GM18870 (cell line): ENCODE measurements at regions not wholly inside any gene's neighbourhood (a gene's known extent, or its start where the extent isn't known, plus 50 kb on each side); places are given as distances from the start of the nearest gene placed in this dataset.

Source experiments
- ATAC-seq: cut with Tn5 transposase; IDR thresholded peaks from one replicate; pipeline ENCODE4 v1.9.1; 2021; ENCODE audit warnings: moderate library complexity; ENCODE audit not compliant: unreplicated experiment

- no peak for ATAC-seq
These were observed 451.4 kb downstream of the WDR72 start for GRCh38 chr15:53307952-53308624.

GRCh38 chr15:53305554-53305953, 453.9 kb downstream of the WDR72 start:
- ATAC-seq: no peak

DNA sequence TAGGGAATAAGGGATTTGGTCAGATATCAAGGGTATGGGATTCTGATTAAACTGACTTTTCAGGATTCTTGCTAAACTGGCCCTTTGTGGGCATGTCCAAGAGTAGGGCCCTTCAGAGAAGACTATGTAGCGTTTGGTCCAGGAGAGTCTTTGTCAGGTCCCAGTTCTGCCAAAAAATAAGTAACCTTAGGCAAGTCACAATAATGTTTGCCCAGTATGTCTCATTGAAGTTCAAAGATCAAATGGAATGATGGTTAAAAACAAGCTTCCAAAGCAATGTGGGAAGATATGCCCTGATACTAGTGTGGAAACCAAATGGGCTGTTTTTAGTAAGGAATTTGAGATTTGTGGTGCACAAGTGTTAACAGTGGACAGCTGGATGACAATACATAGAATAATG, 454.4 kb downstream of the WDR72 start:
- no peak for ATAC-seq

GRCh38 chr15:53297828-53298227, 461.6 kb downstream of the WDR72 start:
- ATAC-seq: no peak

GRCh38 chr15:53296603-53297002, 462.9 kb downstream of the WDR72 start:
- no peak for ATAC-seq

GRCh38 chr15:53295574-53295973, 463.9 kb downstream of the WDR72 start:
- ATAC-seq: no peak

- no peak for ATAC-seq
These were observed 470.9 kb downstream of the WDR72 start for GRCh38 chr15:53288542-53288941.

GRCh38 chr15:53274630-53275029, 484.5 kb upstream of the ONECUT1 start:
- no peak for ATAC-seq

GRCh38 chr15:53272116-53272515, 482.0 kb upstream of the ONECUT1 start:
- no peak for ATAC-seq

DNA sequence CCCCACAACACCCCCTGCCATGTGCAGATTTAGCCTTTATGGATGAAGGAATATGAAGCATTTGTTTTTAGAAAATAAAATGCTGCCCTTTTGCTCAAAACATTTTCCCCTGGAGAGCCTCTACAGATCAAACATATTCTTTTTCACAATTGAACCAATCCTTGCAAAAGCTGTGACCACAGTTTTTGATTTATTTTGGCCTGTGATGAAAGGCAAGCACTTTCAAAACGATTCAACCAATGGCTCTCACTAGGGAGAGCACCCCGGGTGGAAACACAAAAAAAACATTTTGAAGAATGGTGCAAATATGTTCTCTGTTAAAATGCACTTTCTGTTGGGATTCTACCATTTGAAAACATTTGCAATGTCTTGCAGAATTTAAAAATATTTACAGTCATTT, 476.0 kb upstream of the ONECUT1 start:
- no peak for ATAC-seq

GRCh38 chr15:53260647-53261046, 470.5 kb upstream of the ONECUT1 start:
- ATAC-seq: no peak

GRCh38 chr15:53256457-53256856, 466.3 kb upstream of the ONECUT1 start:
- ATAC-seq: no peak

- ATAC-seq: no peak
These were observed 465.9 kb upstream of the ONECUT1 start for GRCh38 chr15:53256043-53256442.

- no peak for ATAC-seq
These were observed 461.9 kb upstream of the ONECUT1 start for GRCh38 chr15:53251996-53252395.

DNA sequence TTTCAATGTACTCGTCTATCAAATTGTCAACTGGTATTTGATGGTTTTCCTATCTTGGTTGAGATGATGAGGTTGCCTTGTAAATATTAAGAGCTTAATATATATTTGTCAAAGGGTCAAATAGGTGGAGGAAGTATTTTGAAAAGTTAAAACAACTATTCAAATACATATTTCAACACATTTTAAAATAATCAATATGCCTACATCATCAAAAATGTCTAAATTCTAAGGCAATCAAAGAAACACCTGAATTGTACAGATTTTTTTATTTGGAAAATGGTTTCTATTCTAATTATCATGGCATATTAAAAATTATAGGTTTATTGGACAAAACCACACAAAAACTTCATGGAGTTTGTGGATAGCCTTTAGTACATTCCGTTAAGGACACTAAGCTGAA, 461.4 kb upstream of the ONECUT1 start:
- ATAC-seq: no peak

GRCh38 chr15:53247041-53247708, 457.0 kb upstream of the ONECUT1 start:
- ATAC-seq: no peak

- ATAC-seq: no peak
These were observed 456.3 kb upstream of the ONECUT1 start for GRCh38 chr15:53246404-53246803.

- ATAC-seq: no peak
These were observed 443.7 kb upstream of the ONECUT1 start for GRCh38 chr15:53233801-53234200.

DNA sequence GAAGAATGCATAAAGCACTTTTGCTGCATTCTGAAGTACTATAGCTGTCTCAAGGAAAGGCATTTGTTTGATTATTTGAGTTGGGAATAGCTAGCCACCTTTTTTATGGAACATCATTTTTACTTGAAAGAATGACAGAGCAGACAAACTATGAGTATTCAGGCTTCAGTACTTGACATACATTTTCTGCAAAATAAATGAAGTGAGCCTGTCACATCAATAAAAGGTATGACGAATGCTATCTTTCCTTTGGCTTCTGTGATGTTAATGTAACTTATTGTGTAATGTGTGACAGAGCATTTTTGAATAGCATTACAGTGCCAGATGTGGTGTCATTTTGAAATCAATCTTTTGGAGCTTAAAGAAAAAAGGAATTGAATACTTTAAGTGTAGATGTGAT, 440.3 kb upstream of the ONECUT1 start:
- ATAC-seq: no peak

GRCh38 chr15:53226559-53226958, 436.4 kb upstream of the ONECUT1 start:
- no peak for ATAC-seq

DNA sequence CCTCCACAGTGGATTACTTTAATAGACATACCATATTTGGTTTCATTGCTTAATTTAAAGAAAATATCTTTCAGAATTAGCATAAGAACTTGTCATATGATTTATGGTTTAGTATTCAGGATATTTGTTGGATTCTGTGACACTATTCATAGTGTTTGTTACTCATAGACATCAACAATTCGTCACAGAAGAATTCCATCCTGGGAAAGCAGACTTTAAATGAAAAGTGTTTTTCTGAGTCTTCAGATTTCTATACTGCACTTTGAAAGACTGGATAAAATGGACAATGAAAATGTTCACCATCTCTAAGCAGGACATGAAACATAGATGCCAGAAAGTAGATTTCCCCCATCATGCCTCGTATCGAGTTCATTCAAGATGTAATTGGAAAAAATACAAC, 435.6 kb upstream of the ONECUT1 start:
- no peak for ATAC-seq

DNA sequence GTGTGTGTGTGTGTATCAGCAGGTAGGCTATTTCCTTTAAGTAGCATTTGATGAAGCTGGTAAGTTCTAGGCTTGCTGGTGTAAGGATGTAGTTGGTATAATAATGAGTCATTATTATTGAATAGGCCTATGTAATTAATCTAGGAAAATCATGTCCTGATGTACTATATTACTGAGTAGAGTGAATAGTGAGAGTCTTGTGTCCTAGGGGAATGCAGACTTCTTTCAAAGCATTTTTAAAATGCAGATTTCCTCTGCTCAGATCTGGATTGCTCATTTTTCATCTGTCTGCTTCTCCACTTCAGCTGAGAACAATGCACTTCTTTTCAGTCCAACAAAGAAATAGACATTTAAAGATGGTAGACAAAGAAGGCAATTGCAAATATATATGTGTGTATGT, 434.2 kb upstream of the ONECUT1 start:
- ATAC-seq: no peak

DNA sequence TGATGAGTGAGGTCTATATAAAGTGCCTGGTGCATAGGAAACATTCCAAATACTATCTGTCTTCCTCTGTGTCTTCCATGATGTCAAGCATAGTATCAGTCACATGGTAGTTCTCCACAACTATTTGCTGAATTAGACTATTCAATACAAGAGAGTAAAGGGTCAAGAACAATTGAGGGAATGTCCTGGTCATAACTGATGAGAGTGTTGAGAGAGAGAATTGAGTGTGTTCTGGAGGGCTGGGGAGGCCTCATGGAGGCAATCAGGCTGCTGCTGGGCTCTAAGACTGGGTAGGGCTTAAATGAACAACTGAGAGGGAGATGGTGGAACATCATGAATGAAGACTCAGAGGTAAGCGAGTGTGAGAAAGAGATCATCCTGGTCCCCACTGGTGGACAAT, 433.7 kb upstream of the ONECUT1 start:
- ATAC-seq: no peak
